Neuronal stem cell (in vitro differentiated cells): ENCODE measurements at regions not wholly inside any gene's neighbourhood (a gene's known extent, or its start where the extent isn't known, plus 50 kb on each side); places are given as distances from the start of the nearest gene placed in this dataset.

Experiments
- DNase-seq: peaks from one replicate; pipeline ENCODE4 v3.0.0-alpha.2; 2013; ENCODE audit warnings: low spot score
- H2AFZ ChIP-seq: one replicate; pipeline ENCODE4 v1.6.1; 2013; ENCODE audit warnings: mild to moderate bottlenecking, low read length, inconsistent platforms
- H2AK5ac ChIP-seq: 2 replicates; pipeline ENCODE4 v1.6.1; 2013; ENCODE audit warnings: low read depth, mild to moderate bottlenecking, inconsistent platforms, low read length, moderate library complexity, mixed read lengths
- H2BK120ac ChIP-seq: 2 replicates; pipeline ENCODE4 v1.6.1; 2013; ENCODE audit warnings: low read depth, mild to moderate bottlenecking, inconsistent platforms, low read length, moderate library complexity, mixed read lengths
- H2BK12ac ChIP-seq: one replicate; pipeline ENCODE4 v1.6.1; 2013; ENCODE audit warnings: low read length, inconsistent platforms
- H2BK15ac ChIP-seq: 2 replicates; pipeline ENCODE4 v1.6.1; 2013; ENCODE audit warnings: mild to moderate bottlenecking, low read length, inconsistent platforms, mixed read lengths
- H2BK5ac ChIP-seq: one replicate; pipeline ENCODE4 v1.6.1; 2013; ENCODE audit warnings: inconsistent platforms, mild to moderate bottlenecking, low read length, moderate library complexity
- H3K14ac ChIP-seq: one replicate; pipeline ENCODE4 v1.6.1; 2013; ENCODE audit warnings: low read length, inconsistent platforms
- H3K18ac ChIP-seq: 2 replicates; pipeline ENCODE4 v1.6.1; 2013; ENCODE audit warnings: low read length, inconsistent platforms
- H3K23ac ChIP-seq: 2 replicates; pipeline ENCODE4 v1.6.1; 2013; ENCODE audit warnings: low read depth, mild to moderate bottlenecking, mixed read lengths, low read length, inconsistent platforms; ENCODE audit not compliant: poor library complexity
- H3K27ac ChIP-seq: replicated peaks from 3 replicates; pipeline ENCODE4 v1.5.1; 2013; ENCODE audit warnings: low read length, inconsistent platforms
- H3K27me3 ChIP-seq, 3 experiments: 2 replicates each; pipeline ENCODE4 v1.6.1; 2013; ENCODE audit warnings: low read length in 3 of 3, mild to moderate bottlenecking in 2 of 3, inconsistent platforms in 1 of 3, low read depth in 1 of 3, mixed read lengths in 1 of 3, moderate library complexity in 1 of 3; ENCODE audit not compliant: control insufficient read depth in 3 of 3, insufficient read depth in 3 of 3
- H3K36me3 ChIP-seq, 2 donors: replicated peaks in 1 of 2; 2 replicates each; pipeline ENCODE4 v1.6.1; 2013; ENCODE audit warnings: low read length in 2 of 2; ENCODE audit not compliant: control insufficient read depth in 2 of 2, insufficient read depth in 2 of 2
- H3K4ac ChIP-seq: 2 replicates; pipeline ENCODE4 v1.6.1; 2013; ENCODE audit warnings: inconsistent platforms, mild to moderate bottlenecking, low read length, moderate library complexity
- H3K4me1 ChIP-seq, 2 donors: 1 replicate in 1 of 2; 2 replicates in 1 of 2; pipeline ENCODE4 v1.6.1; 2013; ENCODE audit warnings: low read length in 2 of 2, low read depth in 1 of 2; ENCODE audit not compliant: control insufficient read depth in 2 of 2, insufficient read depth in 1 of 2
- H3K4me2 ChIP-seq: one replicate; pipeline ENCODE4 v1.6.1; 2013; ENCODE audit warnings: mild to moderate bottlenecking, low read length, inconsistent platforms; ENCODE audit not compliant: insufficient read depth, poor library complexity, severe bottlenecking
- H3K4me3 ChIP-seq, 2 donors: 2 replicates each; pipeline ENCODE4 v1.5.1; 2013; ENCODE audit warnings: low read length in 2 of 2, mild to moderate bottlenecking in 2 of 2, inconsistent platforms in 1 of 2, moderate library complexity in 1 of 2
- H3K79me1 ChIP-seq: one replicate; pipeline ENCODE4 v1.6.1; 2013; ENCODE audit warnings: low read depth, mild to moderate bottlenecking, inconsistent platforms, low read length, moderate library complexity
- H3K9ac ChIP-seq: one replicate; pipeline ENCODE4 v1.6.1; 2013; ENCODE audit warnings: mild to moderate bottlenecking, low read depth, low read length, inconsistent platforms; ENCODE audit not compliant: poor library complexity
- H3K9me3 ChIP-seq, 2 donors: replicated peaks in 1 of 2; 2 replicates each; pipeline versions ENCODE3 to v1.6.1; 2013; ENCODE audit warnings: low read length in 2 of 2, mild to moderate bottlenecking in 2 of 2, inconsistent platforms in 1 of 2, low read depth in 1 of 2, mixed read lengths in 1 of 2, moderate library complexity in 1 of 2; ENCODE audit not compliant: control insufficient read depth in 2 of 2, insufficient read depth in 1 of 2
- H4K8ac ChIP-seq: one replicate; pipeline ENCODE4 v1.6.1; 2013; ENCODE audit warnings: low read depth, mild to moderate bottlenecking, inconsistent platforms, low read length, moderate library complexity
- H4K91ac ChIP-seq: one replicate; pipeline ENCODE4 v1.6.1; 2013; ENCODE audit warnings: low read length, low read depth, mild to moderate bottlenecking, inconsistent platforms; ENCODE audit not compliant: poor library complexity
- WGBS, 2 donors: extraction: QIAGEN DNeasy Blood & Tissue Kit; methylation state at CpG; one replicate each; pipeline ENCODE4 v1.1.7; 2013; ENCODE audit warnings: missing lambda C conversion rate in 2 of 2, mixed read lengths in 1 of 2; ENCODE audit not compliant: insufficient read length in 2 of 2, insufficient replicate concordance in 1 of 2; ENCODE audit errors: extremely low coverage in 2 of 2; 5-methylcytosine and 5-hydroxymethylcytosine counted together

GRCh38 chr2:167404627-167405284, 516.5 kb downstream of the XIRP2 start:
- no peak overlapping the region for H3K23ac ChIP-seq
- no peak overlapping the region for H2BK12ac ChIP-seq
- H2BK15ac ChIP-seq: no peak overlapping the region
- H2AK5ac ChIP-seq: no peak overlapping the region
- DNase-seq: no peak
- no peak overlapping the region for H4K91ac ChIP-seq
- no peak overlapping the region for H3K4me2 ChIP-seq
- no peak overlapping the region for H2AFZ ChIP-seq
- no peak overlapping the region for H3K4me3 ChIP-seq
- H3K27ac ChIP-seq: no peak overlapping the region
- peaks cover 4 to 15% of the 10 kb centered on the region in 2 donors for H3K9me3 ChIP-seq
- no peak overlapping the region for H2BK5ac ChIP-seq
- no peak overlapping the region for H2BK120ac ChIP-seq
- H3K4ac ChIP-seq: no peak overlapping the region
- peaks cover 3 to 5% of the 10 kb centered on the region in 2 donors for H3K4me1 ChIP-seq
- no peaks in the 10 kb centered on the region for H3K79me1 ChIP-seq
- H3K14ac ChIP-seq: no peak overlapping the region
- no peak overlapping the region for H4K8ac ChIP-seq
- H3K36me3 ChIP-seq: no peaks in the 10 kb centered on the region
- no CpG with 5 or more reads among the region's 6 CpGs for WGBS, 2 donors
- no peaks in the 10 kb centered on the region for H3K27me3 ChIP-seq
- no peak overlapping the region for H3K9ac ChIP-seq
- H3K18ac ChIP-seq: no peak overlapping the region

DNA sequence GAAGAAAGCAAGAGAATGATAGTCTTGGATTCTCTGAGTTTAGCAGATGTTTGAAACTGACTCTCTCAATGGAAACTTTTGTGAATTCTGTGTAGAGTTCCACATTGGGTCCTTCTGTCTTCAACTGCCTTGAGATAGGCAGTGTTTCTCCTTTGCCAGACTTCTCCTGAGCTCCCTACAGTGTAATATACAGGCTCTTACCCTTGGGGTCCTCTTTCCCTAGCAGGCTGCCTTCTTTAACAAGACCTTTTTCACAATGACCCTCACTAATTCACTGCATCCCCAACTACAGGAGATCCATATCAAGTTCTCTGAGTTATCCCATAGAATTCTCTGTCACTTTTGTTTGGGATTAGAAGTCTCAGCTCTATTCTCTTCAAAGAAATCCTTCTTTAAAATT, 513.0 kb downstream of the XIRP2 start:
- no peak overlapping the region for H2BK15ac ChIP-seq

DNA sequence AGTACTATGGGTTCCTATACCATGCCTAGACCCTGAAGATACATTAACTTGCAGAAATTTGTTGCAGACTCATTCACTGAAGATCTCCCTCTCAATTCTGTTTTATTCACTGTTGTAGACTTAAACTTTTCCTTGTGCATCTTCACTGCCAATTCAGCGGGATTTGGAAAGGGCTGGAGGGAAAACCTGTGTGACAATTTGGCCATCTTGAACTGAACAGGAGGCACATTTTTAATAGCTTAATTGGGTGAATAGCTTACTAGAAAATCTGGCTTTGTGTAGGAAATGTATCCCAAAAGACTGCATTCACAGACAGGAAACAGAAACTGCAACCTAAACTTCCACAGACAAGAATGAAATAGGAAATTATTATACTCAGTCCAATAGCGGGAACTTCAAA, 512.3 kb downstream of the XIRP2 start:
- Histone ChIP-seq H2BK5ac (no peak overlapping the region), H3K4me3 (no peak overlapping the region), H3K9me3 (peaks cover 8 to 19% of the 10 kb centered on the region in 2 donors), H2BK15ac (no peak overlapping the region), H2AFZ (no peak overlapping the region), H2BK12ac (no peak overlapping the region), H3K14ac (no peak overlapping the region), H3K27me3 (no peaks in the 10 kb centered on the region), H3K27ac (no peak overlapping the region), H3K9ac (no peak overlapping the region), H3K18ac (no peak overlapping the region), H2BK120ac (no peak overlapping the region), H3K23ac (no peak overlapping the region), H4K91ac (no peak overlapping the region), H3K4ac (no peak overlapping the region), H3K36me3 (no peaks in the 10 kb centered on the region), H3K4me2 (no peak overlapping the region), H2AK5ac (no peak overlapping the region), H4K8ac (no peak overlapping the region), H3K79me1 (no peaks in the 10 kb centered on the region), H3K4me1 (no peaks in the 10 kb centered on the region)
- no CpG with 5 or more reads among the region's 2 CpGs for WGBS, 2 donors
- DNase-seq: no peak

More for the DNA sequence above, 513.0 kb downstream of the XIRP2 start:
- H3K4me1 ChIP-seq: peaks cover 0 to 1% of the 10 kb centered on the region in 2 donors
- no peaks in the 10 kb centered on the region for H3K36me3 ChIP-seq
- H3K14ac ChIP-seq: no peak overlapping the region
- no peak overlapping the region for H2AFZ ChIP-seq
- H4K8ac ChIP-seq: no peak overlapping the region
- H3K4me2 ChIP-seq: no peak overlapping the region
- H3K18ac ChIP-seq: no peak overlapping the region
- H3K79me1 ChIP-seq: no peaks in the 10 kb centered on the region
- no peak overlapping the region for H2BK5ac ChIP-seq
- no peak overlapping the region for H2BK12ac ChIP-seq
- H3K9me3 ChIP-seq: peaks cover 8 to 19% of the 10 kb centered on the region in 2 donors
- no peak overlapping the region for H2BK120ac ChIP-seq
- H3K27ac ChIP-seq: no peak overlapping the region
- H4K91ac ChIP-seq: no peak overlapping the region
- H3K4me3 ChIP-seq: no peak overlapping the region
- no peak overlapping the region for H3K23ac ChIP-seq
- H3K4ac ChIP-seq: no peak overlapping the region
- H2AK5ac ChIP-seq: no peak overlapping the region
- no peaks in the 10 kb centered on the region for H3K27me3 ChIP-seq
- no peak for DNase-seq
- H3K9ac ChIP-seq: no peak overlapping the region

DNA sequence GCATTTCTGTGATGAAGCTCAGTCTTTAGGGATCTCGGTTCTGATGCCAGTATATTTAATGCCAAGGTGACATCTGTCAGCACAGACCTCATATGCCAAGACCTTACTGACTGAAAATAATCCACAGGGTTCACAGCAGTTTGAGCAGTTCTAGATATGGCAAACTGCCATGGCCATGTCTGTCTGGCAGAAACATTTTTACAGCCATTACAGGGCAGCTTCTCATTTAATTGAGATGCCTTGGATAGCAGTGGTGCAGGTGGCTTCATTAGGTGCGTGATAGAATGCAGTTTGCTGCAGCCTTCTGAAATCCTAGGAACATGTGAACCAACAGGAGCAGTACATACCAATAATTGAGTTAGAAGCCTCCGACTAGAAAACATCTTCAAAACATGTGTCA, 510.6 kb downstream of the XIRP2 start:
- Histone ChIP-seq H3K4ac (no peak overlapping the region), H3K27ac (no peak overlapping the region), H2BK120ac (no peak overlapping the region), H4K91ac (no peak overlapping the region), H2AK5ac (no peak overlapping the region), H2AFZ (no peak overlapping the region), H3K18ac (no peak overlapping the region), H3K14ac (no peak overlapping the region), H3K36me3 (no peaks in the 10 kb centered on the region), H2BK12ac (no peak overlapping the region), H2BK15ac (no peak overlapping the region), H3K4me2 (no peak overlapping the region), H3K23ac (no peak overlapping the region), H3K4me1 (no peaks in the 10 kb centered on the region), H3K27me3 (no peaks in the 10 kb centered on the region), H4K8ac (no peak overlapping the region), H3K9ac (no peak overlapping the region), H3K79me1 (no peaks in the 10 kb centered on the region), H3K9me3 (peaks cover 5 to 15% of the 10 kb centered on the region in 2 donors), H2BK5ac (no peak overlapping the region), H3K4me3 (no peak overlapping the region)
- WGBS, 2 donors: no CpG with 5 or more reads among the region's 3 CpGs
- DNase-seq: no peak
